Heart left ventricle (tissue), 16 donors: ENCODE measurements at regions not wholly inside any gene's neighbourhood (a gene's known extent, or its start where the extent isn't known, plus 50 kb on each side); places are given as distances from the start of the nearest gene placed in this dataset.

Experiments used
- ATAC-seq, 4 donors: fragments of 200-7000 bp; cut with Tn5 transposase; one replicate each; pipeline ENCODE4 v1.9.1; 2020 to 2022; ENCODE audit warnings: moderate library complexity in 4 of 4, mild to moderate bottlenecking in 3 of 4, moderate number of reproducible peaks in 1 of 4
- DNase-seq, 5 donors: peaks; one replicate each; pipeline ENCODE4 v3.0.0-alpha.2; 2020
- H3K27ac ChIP-seq, 12 donors: fragments of 200-600 bp; sonication (generic) in 4 of 12; one replicate each; pipeline versions ENCODE4 v1.5.0 to v1.8.0; 2016 to 2022; ENCODE audit warnings: mild to moderate bottlenecking in 2 of 12
- H3K27me3 ChIP-seq, 9 donors: fragments of 200-600 bp; sonication (generic) in 2 of 9; one replicate each; pipeline versions ENCODE4 v1.5.1 to v1.8.0; 2016 to 2022; ENCODE audit warnings: mild to moderate bottlenecking in 3 of 9
- H3K36me3 ChIP-seq, 9 donors: fragments of 200-600 bp; sonication (generic) in 2 of 9; one replicate each; pipeline versions ENCODE4 v1.5.0 to v1.8.0; 2018 to 2022; ENCODE audit warnings: mild to moderate bottlenecking in 2 of 9
- H3K4me1 ChIP-seq, 12 donors: fragments of 200-600 bp; sonication (generic) in 4 of 12; one replicate each; pipeline versions ENCODE4 v1.5.0 to v1.8.0; 2016 to 2022; ENCODE audit warnings: mild to moderate bottlenecking in 3 of 12
- H3K4me3 ChIP-seq, 12 donors: fragments of 200-600 bp; sonication (generic) in 4 of 12; one replicate each; pipeline versions ENCODE4 v1.5.0 to v1.8.0; 2017 to 2022; ENCODE audit warnings: mild to moderate bottlenecking in 9 of 12, moderate library complexity in 4 of 12
- H3K9me3 ChIP-seq, 12 donors: fragments of 200-600 bp; sonication (generic) in 4 of 12; one replicate each; pipeline versions ENCODE4 v1.5.0 to v1.8.0; 2016 to 2022; ENCODE audit warnings: mild to moderate bottlenecking in 1 of 12
- POLR2A ChIP-seq, 2 donors: fragments of 450-650 bp; IDR thresholded peaks; one replicate each; pipeline ENCODE4 v1.6.1; 2017; ENCODE audit warnings: antibody characterized with exemption in 2 of 2, mild to moderate bottlenecking in 2 of 2, moderate library complexity in 2 of 2
- WGBS, 4 donors: extraction: QIAGEN DNeasy Blood & Tissue Kit in 2 of 4; methylation state at CpG; one replicate each; pipeline versions ENCODE4 v1.1.5 to v1.1.7; 2013 to 2018; 5-methylcytosine and 5-hydroxymethylcytosine counted together
- intact Hi-C, 10 donors: fragments of 100-400 bp; cut with DNase I; formaldehyde crosslinking; loops; one replicate each; pipeline versions ENCODE4 v1.11.1 to v1.14.2; 2022
- TF ChIP-seq, protein P1 (sequence below), 12 donors: fragments of 200-600 bp; sonication (generic) in 4 of 12; IDR thresholded peaks; one replicate each; pipeline versions ENCODE4 v1.5.0 to v1.8.0; 2018 to 2022; ENCODE audit warnings: antibody characterized with exemption in 12 of 12, mild to moderate bottlenecking in 5 of 12
- donor health status: ischemic (EF 13 %, LVEDD 7.1; RV severe dilation, severe dysfunction).
- donor health status: healthy with polysubstance abuse.
- donor health status: DM: no; HTN: yes; CAD: no.
- donor health status: DM: no; HTN: no; CAD: no.
- donor health status: ischemic (EF 25% LVEDD 6.9; RV normal size, moderate dysfunction).
- donor health status: ischemic (EF 25% LVEDD 5.7; RV mildly dilated, moderate dysfunction).
- donor health status: healthy.
- donor health status: DM: yes; HTN: yes; CAD: no.
- donor health status: ischemic (EF 35%, LVEDD 5.7; RV mildly dilated, moderate dysfunction).
- donor health status: nonischemic (EF 11% LVEDD 7.7; RV severe dilation, severe dysfunction).
- donor health status: DM: yes; HTN: yes; CAD: no.
- donor health status: PGD.
- donor health status: ischemic (EF 29% LVEDD 5.4; RV normal size, mild dysfunction).
- donor health status: nonischemic (EF 23%, LVEDD 6.1; RV moderate dilation, normal function).

DNA sequence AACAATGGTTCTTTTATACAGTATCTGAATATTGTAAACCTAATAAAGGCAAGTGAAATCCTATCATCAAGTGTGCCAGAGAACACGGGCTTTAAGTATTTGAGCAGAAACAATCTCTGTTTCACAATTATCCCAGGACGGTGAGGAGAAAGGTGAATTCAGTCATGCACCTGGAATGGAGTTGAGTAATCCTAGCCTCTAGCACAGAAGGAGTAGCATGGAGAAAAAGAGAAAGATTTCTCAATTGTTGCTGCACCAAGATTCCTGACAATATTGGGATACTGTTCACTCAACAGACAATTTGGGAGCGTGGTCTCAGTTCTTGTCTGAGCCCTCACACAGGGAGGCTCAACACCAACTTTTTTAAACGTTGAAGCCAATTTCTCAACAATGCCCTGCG, 510.6 kb downstream of the SOX11 start:
- H3K27me3 ChIP-seq: no peaks in the 10 kb centered on the region
- WGBS, 4 donors: 76 to 86% (median 82%) methylated on average over 5 of the region's 5 CpGs
- peaks cover 0 to 23% (median 2%) of the 10 kb centered on the region in 12 donors for H3K9me3 ChIP-seq
- ATAC-seq (no peak), DNase-seq (no peak)
- no peaks in the 10 kb centered on the region for H3K4me1 ChIP-seq
- H3K27ac ChIP-seq: no peak overlapping the region
- no peak overlapping the region for H3K4me3 ChIP-seq
- TF ChIP-seq, protein P1, sequence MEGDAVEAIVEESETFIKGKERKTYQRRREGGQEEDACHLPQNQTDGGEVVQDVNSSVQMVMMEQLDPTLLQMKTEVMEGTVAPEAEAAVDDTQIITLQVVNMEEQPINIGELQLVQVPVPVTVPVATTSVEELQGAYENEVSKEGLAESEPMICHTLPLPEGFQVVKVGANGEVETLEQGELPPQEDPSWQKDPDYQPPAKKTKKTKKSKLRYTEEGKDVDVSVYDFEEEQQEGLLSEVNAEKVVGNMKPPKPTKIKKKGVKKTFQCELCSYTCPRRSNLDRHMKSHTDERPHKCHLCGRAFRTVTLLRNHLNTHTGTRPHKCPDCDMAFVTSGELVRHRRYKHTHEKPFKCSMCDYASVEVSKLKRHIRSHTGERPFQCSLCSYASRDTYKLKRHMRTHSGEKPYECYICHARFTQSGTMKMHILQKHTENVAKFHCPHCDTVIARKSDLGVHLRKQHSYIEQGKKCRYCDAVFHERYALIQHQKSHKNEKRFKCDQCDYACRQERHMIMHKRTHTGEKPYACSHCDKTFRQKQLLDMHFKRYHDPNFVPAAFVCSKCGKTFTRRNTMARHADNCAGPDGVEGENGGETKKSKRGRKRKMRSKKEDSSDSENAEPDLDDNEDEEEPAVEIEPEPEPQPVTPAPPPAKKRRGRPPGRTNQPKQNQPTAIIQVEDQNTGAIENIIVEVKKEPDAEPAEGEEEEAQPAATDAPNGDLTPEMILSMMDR (IDR thresholded peaks at IDR 0.05): no peak
- TF ChIP-seq POLR2A (IDR thresholded peaks at IDR 0.05): no peak
- H3K36me3 ChIP-seq: no peaks in the 10 kb centered on the region
- intact Hi-C loops: no loop called here

DNA sequence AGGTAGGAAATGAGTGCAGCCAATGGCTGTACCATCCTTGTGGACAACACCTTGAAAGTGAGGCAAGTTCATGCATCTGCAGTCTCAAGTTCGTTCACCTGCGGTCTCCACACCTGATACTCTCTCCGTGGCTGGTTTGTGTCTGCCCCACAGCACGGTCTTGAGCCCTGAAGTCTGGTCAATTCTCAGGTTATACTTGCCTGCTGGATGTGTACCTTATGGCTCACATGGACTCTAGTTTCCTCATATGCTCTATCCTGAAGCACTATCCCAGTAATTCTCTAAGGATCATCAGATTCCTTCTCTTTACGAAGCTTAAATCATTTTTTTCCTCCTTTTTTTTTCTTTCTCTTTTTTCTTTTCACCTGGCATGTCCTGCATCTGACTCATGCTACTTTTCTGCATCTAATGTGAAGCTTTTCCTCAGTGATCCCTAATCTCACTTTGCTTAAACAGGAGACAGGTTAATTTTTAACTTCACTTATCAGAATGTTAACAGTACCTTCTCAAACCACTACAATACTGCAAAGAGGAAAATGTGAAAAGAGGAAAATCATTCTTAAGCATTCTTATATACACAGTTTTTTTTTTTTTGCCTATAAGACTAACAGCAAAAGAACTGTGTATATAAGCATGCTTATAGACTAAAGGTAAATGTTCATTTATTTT, 511.2 kb downstream of the SOX11 start:
- Histone ChIP-seq H3K27ac (no peak overlapping the region), H3K9me3 (peaks cover 0 to 18% (median 2%) of the 10 kb centered on the region in 12 donors), H3K4me3 (no peak overlapping the region), H3K36me3 (no peaks in the 10 kb centered on the region), H3K4me1 (no peaks in the 10 kb centered on the region), H3K27me3 (no peaks in the 10 kb centered on the region)
- TF ChIP-seq, protein P1 (IDR thresholded peaks at IDR 0.05): no peak
- TF ChIP-seq POLR2A (IDR thresholded peaks at IDR 0.05): no peak
- intact Hi-C loops: no loop called here
- WGBS, 4 donors: 86 to 92% (median 89%) methylated on average over 5 of the region's 5 CpGs
- ATAC-seq (no peak), DNase-seq (no peak)

DNA sequence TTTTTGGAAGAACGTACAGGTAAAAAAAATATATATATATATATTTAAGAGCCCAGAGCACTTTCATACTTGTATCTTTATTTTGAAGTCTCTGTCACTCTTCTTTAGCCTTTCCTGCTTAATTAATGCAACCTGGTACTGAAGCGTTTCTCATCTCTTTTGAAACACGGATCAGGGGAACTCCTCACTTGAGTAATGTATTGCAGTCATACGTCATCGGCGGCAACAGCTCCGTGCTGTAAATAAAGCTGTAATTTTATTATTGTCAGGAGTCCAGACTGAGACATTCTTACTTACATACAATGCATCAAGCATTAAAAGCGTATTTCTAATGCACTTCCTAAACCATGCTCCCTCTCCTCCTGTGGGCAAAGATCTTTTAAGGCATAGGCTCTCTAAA, 514.7 kb downstream of the SOX11 start:
- DNase-seq: no peak
- ATAC-seq: no peak
- 88 to 93% (median 92%) methylated on average over 8 of the region's 8 CpGs for WGBS, 4 donors
- no peak for TF ChIP-seq POLR2A (IDR thresholded peaks at IDR 0.05)
- TF ChIP-seq, protein P1 (IDR thresholded peaks at IDR 0.05): no peak
- Histone ChIP-seq H3K36me3 (no peaks in the 10 kb centered on the region), H3K27ac (no peak overlapping the region), H3K27me3 (no peaks in the 10 kb centered on the region), H3K4me1 (no peaks in the 10 kb centered on the region), H3K9me3 (peaks cover 0 to under 1% (median 0%) of the 10 kb centered on the region in 12 donors), H3K4me3 (no peak overlapping the region)
- intact Hi-C loops: no loop called here

DNA sequence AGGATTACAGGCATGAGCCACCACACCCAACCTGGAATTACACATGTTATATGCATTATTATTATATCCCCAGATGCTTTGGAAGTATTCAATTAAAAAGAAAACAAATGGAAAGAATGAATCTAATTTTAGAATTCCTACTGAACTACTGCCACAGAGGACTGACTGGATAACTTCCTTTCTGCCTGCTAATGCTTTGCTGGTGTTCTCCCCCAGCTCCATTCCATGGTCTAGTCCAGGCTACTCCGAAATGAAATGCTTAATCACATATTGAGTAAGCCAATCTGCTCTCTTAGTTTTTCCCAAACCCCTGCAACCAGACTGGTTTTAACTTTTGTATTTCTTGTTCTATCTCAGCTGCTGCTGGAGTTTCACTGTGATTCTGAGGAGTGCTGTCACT, 519.1 kb downstream of the SOX11 start:
- no peak for DNase-seq
- Histone ChIP-seq H3K36me3 (no peaks in the 10 kb centered on the region), H3K27me3 (no peaks in the 10 kb centered on the region), H3K4me3 (no peak overlapping the region), H3K4me1 (no peaks in the 10 kb centered on the region), H3K27ac (no peak overlapping the region), H3K9me3 (no peaks in the 10 kb centered on the region)
- 43 to 64% (median 56%) methylated on average over 1 of the region's 1 CpG for WGBS, 4 donors
- ATAC-seq: no peak
- TF ChIP-seq, protein P1 (IDR thresholded peaks at IDR 0.05): no peak
- TF ChIP-seq POLR2A (IDR thresholded peaks at IDR 0.05): no peak
- intact Hi-C loops: no loop called here
